Type B pancreatic cell (in vitro differentiated cells): ENCODE measurements at regions not wholly inside any gene's neighbourhood (a gene's known extent, or its start where the extent isn't known, plus 50 kb on each side); places are given as distances from the start of the nearest gene placed in this dataset.

Experiments
- DNase-seq: peaks from one replicate; pipeline ENCODE4 v3.0.0; 2021; ENCODE audit warnings: mixed read lengths; ENCODE audit not compliant: unreplicated experiment; ENCODE audit errors: extremely low spot score
- H3K27ac Mint-ChIP-seq: 2 replicates; pipeline ENCODE4 v1.8.0; 2021; ENCODE audit warnings: mild to moderate bottlenecking, mixed read lengths
- H3K27me3 Mint-ChIP-seq: 2 replicates; pipeline ENCODE4 v1.8.0; 2021; ENCODE audit warnings: mixed read lengths
- H3K36me3 Mint-ChIP-seq: 2 replicates; pipeline ENCODE4 v1.8.0; 2021; ENCODE audit warnings: mixed read lengths
- H3K4me1 Mint-ChIP-seq: one replicate; pipeline ENCODE4 v1.8.0; 2021; ENCODE audit warnings: mixed read lengths; ENCODE audit not compliant: unreplicated experiment
- H3K4me3 Mint-ChIP-seq: 2 replicates; pipeline ENCODE4 v1.8.0; 2021; ENCODE audit warnings: mild to moderate bottlenecking, mixed read lengths
- H3K9me3 Mint-ChIP-seq: 2 replicates; pipeline ENCODE4 v1.8.0; 2021; ENCODE audit warnings: mixed read lengths
- CTCF ChIP-seq: fragments of 200-600 bp; sonication (generic); conservative IDR thresholded peaks from 2 replicates; pipeline ENCODE4 v1.5.0; 2021; ENCODE audit warnings: antibody characterized with exemption, mild to moderate bottlenecking

GRCh38 chr2:234846599-234847363 is 105.0 kb upstream of the SH3BP4 start:
- H3K9me3 Mint-ChIP-seq: peaks cover 9% of the 10 kb centered on the region
- no peak overlapping the region for H3K4me3 Mint-ChIP-seq
- DNase-seq: no peak
- TF ChIP-seq CTCF: no peak
- no peaks in the 10 kb centered on the region for H3K27me3 Mint-ChIP-seq
- no peaks in the 10 kb centered on the region for H3K36me3 Mint-ChIP-seq
- H3K4me1 Mint-ChIP-seq: peaks cover 41% of the 10 kb centered on the region
- no peak overlapping the region for H3K27ac Mint-ChIP-seq

GRCh38 chr2:234845602-234846590 is 105.9 kb upstream of the SH3BP4 start:
- Mint-ChIP-seq H3K36me3 (no peaks in the 10 kb centered on the region), H3K4me1 (peaks cover 50% of the 10 kb centered on the region), H3K9me3 (peaks cover 9% of the 10 kb centered on the region), H3K4me3 (no peak overlapping the region), H3K27ac (no peak overlapping the region), H3K27me3 (no peaks in the 10 kb centered on the region)
- no peak for DNase-seq
- TF ChIP-seq CTCF: no peak

GRCh38 chr2:234843411-234843810 is 108.4 kb upstream of the SH3BP4 start:
- Mint-ChIP-seq H3K36me3 (peaks cover 5% of the 10 kb centered on the region), H3K4me3 (no peak overlapping the region), H3K27me3 (no peaks in the 10 kb centered on the region), H3K27ac (no peak overlapping the region), H3K4me1 (peaks cover 50% of the 10 kb centered on the region), H3K9me3 (peaks cover 14% of the 10 kb centered on the region)
- no peak for DNase-seq
- no peak for TF ChIP-seq CTCF

GRCh38 chr2:234842753-234843152 is 109.1 kb upstream of the SH3BP4 start:
- no peaks in the 10 kb centered on the region for H3K27me3 Mint-ChIP-seq

More at GRCh38 chr2:234842753-234843152, 109.1 kb upstream of the SH3BP4 start:
- H3K4me1 Mint-ChIP-seq: peaks cover 50% of the 10 kb centered on the region
- peaks cover 5% of the 10 kb centered on the region for H3K36me3 Mint-ChIP-seq
- no peak overlapping the region for H3K27ac Mint-ChIP-seq
- no peak for TF ChIP-seq CTCF
- H3K4me3 Mint-ChIP-seq: no peak overlapping the region
- H3K9me3 Mint-ChIP-seq: peaks cover 16% of the 10 kb centered on the region
- no peak for DNase-seq
